T-helper 2 cell treated with Interferon-gamma antibody and Interleukin-4, amounts not matched to agents 5 μg/mL and 100 μg/mL, for 36 hours (primary cell): ENCODE measurements at regions not wholly inside any gene's neighbourhood (a gene's known extent, or its start where the extent isn't known, plus 50 kb on each side); places are given as distances from the start of the nearest gene placed in this dataset.

ENCODE experiments used
- DNase-seq: peaks from one replicate; pipeline ENCODE4 v3.0.0; 2021; ENCODE audit warnings: low spot score
- H3K27ac Mint-ChIP-seq: one replicate; pipeline ENCODE4 v1.8.0; 2021; ENCODE audit warnings: mild to moderate bottlenecking, mixed read lengths
- H3K27me3 Mint-ChIP-seq: one replicate; pipeline ENCODE4 v1.8.0; 2021; ENCODE audit warnings: low read depth, mixed read lengths
- H3K36me3 Mint-ChIP-seq: one replicate; pipeline ENCODE4 v1.8.0; 2021; ENCODE audit warnings: low read depth, mixed read lengths
- H3K4me1 Mint-ChIP-seq: one replicate; pipeline ENCODE4 v1.8.0; 2021; ENCODE audit warnings: low read depth, mixed read lengths
- H3K4me3 Mint-ChIP-seq: one replicate; pipeline ENCODE4 v1.8.0; 2022; ENCODE audit warnings: mild to moderate bottlenecking, moderate library complexity, mixed read lengths
- H3K9me3 Mint-ChIP-seq: one replicate; pipeline ENCODE4 v1.8.0; 2021; ENCODE audit warnings: mixed read lengths

DNA sequence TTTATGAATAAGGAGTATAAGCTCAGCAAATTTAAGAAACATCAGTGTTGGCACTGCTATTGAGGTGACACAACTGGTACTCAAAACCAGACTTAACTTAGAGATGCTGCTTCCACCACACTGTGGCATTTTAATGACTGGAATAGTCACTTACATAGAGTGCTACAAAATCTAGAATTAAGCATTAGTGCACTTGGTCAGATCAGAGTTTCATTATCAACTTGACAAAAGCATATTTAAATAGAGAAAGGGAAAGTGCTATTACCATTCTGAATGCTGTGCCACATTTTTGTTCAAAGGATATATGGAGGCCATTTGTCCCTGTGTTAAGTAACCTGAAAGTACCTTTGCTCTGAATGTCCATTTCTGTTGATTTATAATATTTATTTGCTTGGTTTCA lies 800.7 kb upstream of the ALCAM start:
- H3K27ac Mint-ChIP-seq, result no peak overlapping the region
- DNase-seq, result no peak
- H3K4me3 Mint-ChIP-seq, result no peak overlapping the region
- H3K9me3 Mint-ChIP-seq, result no peaks in the 10 kb centered on the region
- H3K36me3 Mint-ChIP-seq, result no peaks in the 10 kb centered on the region
- H3K4me1 Mint-ChIP-seq, result no peaks in the 10 kb centered on the region
- H3K27me3 Mint-ChIP-seq, result no peaks in the 10 kb centered on the region

DNA sequence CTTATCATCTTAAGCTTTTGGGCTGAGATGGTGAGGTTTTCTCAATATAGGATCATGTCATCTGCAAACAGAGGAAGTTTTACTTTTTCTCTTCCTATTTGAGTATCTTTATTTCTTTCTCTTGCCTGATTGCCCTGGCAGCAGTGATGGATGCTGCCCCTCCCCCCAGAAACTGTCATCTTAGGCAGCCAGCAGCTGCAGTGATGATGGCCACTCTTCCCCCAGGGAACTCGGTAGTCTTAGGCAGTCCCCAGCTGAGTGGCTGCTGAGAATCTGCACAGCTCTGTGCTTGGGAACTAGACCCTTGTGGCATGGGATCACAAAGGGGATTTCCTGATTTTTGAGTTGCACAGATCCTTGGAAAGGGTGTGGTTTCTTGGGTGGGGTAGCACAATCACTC lies 791.1 kb upstream of the ALCAM start:
- H3K4me3 Mint-ChIP-seq, result no peak overlapping the region
- H3K27ac Mint-ChIP-seq, result no peak overlapping the region
- H3K36me3 Mint-ChIP-seq, result no peaks in the 10 kb centered on the region
- no peak for DNase-seq
- H3K9me3 Mint-ChIP-seq, result peaks cover 28% of the 10 kb centered on the region
- H3K4me1 Mint-ChIP-seq, result no peaks in the 10 kb centered on the region
- no peaks in the 10 kb centered on the region for H3K27me3 Mint-ChIP-seq

DNA sequence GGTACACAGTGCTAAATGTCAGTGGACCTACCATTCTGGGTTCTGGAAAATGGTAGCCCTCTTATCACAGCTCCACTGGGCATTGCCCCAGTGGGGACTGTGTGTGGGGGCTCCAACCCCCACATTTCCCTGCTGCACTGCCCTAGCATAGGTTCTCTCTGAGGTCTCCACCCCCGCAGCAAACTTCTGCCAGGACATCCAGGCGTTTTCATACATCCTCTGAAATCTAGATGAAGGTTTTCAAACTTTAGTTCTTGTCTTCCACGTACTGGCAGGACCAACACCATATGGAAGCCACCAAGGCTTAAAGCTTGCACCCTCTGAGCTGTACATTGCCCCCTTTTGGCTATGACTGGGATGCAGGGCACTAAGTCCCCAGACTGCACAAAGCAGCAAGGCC lies 788.2 kb upstream of the ALCAM start:
- Mint-ChIP-seq H3K9me3 (peaks cover 28% of the 10 kb centered on the region), H3K27ac (no peak overlapping the region), H3K27me3 (no peaks in the 10 kb centered on the region), H3K36me3 (no peaks in the 10 kb centered on the region), H3K4me1 (no peaks in the 10 kb centered on the region), H3K4me3 (no peak overlapping the region)
- DNase-seq, result no peak

DNA sequence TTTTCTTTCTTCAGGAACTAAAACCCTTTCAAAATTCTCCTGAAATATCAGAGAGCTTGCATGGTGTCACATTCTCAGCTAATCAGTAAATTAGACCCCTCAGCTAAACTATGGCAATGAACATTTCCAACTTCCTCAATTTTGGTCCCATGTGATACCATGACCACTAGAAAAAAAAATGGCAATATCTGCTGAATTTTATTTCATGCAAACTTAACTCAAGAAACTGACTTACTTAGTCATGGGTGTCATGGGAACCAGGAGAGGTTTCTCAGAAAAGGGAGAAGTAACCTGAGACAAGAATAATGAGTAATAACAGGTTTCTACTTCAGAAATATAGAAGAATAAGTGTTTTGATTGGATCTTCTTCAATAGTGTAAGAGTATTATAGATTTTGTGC lies 784.6 kb upstream of the ALCAM start:
- Mint-ChIP-seq H3K9me3 (peaks cover 22% of the 10 kb centered on the region), H3K36me3 (no peaks in the 10 kb centered on the region), H3K27ac (no peak overlapping the region), H3K27me3 (no peaks in the 10 kb centered on the region), H3K4me1 (no peaks in the 10 kb centered on the region), H3K4me3 (no peak overlapping the region)
- no peak for DNase-seq

DNA sequence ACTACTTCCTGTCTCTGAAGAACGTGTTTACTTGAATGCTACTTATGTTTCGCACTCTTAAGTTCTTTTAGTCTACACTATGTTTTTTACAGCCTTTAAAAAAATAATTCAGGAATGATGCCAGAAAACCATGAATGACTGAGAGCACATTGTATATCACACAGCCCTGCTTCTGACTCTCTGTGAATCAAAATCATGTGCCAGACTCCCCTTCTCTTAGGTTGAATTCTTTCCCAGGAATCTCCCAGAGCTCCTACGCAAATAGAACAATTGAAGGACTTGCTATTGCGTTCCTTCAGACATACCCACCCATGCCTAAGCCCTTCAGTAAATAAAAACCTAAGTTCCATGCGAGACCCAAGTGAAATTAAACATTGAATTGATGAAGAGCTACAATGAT lies 782.0 kb upstream of the ALCAM start:
- Mint-ChIP-seq H3K4me3 (no peak overlapping the region), H3K9me3 (no peaks in the 10 kb centered on the region), H3K27ac (no peak overlapping the region), H3K4me1 (no peaks in the 10 kb centered on the region), H3K36me3 (no peaks in the 10 kb centered on the region), H3K27me3 (no peaks in the 10 kb centered on the region)
- DNase-seq, result no peak

DNA sequence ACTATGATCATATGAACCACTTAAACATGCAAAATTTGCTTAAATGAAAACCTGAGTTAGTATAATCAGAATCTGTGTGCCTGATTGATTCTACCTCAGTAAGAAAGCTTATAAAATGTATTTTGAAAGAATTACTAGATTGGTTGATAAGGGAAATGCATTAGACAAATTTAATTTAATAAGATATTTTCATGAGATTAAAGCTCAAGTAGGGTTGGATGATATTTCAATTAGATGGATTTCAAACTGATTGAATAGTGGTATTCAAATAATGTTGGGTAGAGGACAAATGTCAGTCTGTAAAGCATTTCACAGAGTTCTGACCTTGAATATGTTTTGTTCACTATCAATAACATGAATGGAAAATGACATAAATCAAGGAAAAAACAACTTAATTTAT lies 780.4 kb upstream of the ALCAM start:
- DNase-seq, result no peak
- no peak overlapping the region for H3K27ac Mint-ChIP-seq
- H3K4me1 Mint-ChIP-seq, result no peaks in the 10 kb centered on the region
- H3K4me3 Mint-ChIP-seq, result no peak overlapping the region
- no peaks in the 10 kb centered on the region for H3K36me3 Mint-ChIP-seq
- no peaks in the 10 kb centered on the region for H3K27me3 Mint-ChIP-seq
- no peaks in the 10 kb centered on the region for H3K9me3 Mint-ChIP-seq

DNA sequence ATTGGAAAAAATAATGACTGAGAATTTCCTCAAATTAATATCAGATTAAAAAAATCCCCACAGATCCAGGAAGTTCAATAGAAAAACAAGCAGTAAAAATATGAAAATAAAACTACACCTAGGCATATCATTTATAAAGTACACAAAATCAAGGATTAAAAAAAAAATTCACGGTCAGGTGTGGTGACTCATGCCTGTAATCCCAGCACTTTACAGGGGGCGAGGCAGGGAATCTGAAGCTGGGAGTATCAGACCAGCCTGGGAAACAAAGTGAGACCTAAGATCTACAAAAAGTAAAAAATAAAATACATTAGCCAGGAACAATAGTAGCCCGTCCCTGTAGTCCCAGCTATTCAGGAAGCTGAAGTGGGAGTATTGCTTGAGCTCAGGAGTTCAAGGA lies 778.3 kb upstream of the ALCAM start:
- H3K4me1 Mint-ChIP-seq, result no peaks in the 10 kb centered on the region
- no peak overlapping the region for H3K4me3 Mint-ChIP-seq
- no peak overlapping the region for H3K27ac Mint-ChIP-seq
- no peaks in the 10 kb centered on the region for H3K27me3 Mint-ChIP-seq
- DNase-seq, result no peak
- H3K9me3 Mint-ChIP-seq, result no peaks in the 10 kb centered on the region
- no peaks in the 10 kb centered on the region for H3K36me3 Mint-ChIP-seq

DNA sequence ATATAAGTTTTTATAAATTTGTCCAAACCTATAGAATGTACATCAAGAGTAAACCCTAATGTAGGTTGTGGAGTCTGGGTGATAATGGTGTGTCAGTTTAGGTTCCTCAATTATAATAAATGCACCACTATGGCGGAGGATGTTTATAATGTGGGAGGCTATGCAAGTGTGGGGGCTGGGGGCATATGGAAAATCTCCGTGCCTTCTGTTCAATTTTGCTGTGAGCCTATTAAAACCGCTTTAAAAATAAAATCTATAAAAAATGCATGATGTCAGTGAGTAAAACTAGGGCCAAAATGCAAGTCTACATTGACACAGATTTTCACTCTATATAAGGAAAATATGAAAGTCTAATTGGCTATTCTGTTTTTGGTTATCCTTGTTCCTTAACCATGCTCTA lies 774.9 kb upstream of the ALCAM start:
- no peaks in the 10 kb centered on the region for H3K27me3 Mint-ChIP-seq
- H3K36me3 Mint-ChIP-seq, result no peaks in the 10 kb centered on the region
- no peaks in the 10 kb centered on the region for H3K4me1 Mint-ChIP-seq
- H3K4me3 Mint-ChIP-seq, result no peak overlapping the region
- H3K9me3 Mint-ChIP-seq, result no peaks in the 10 kb centered on the region
- H3K27ac Mint-ChIP-seq, result no peak overlapping the region
- DNase-seq, result no peak

DNA sequence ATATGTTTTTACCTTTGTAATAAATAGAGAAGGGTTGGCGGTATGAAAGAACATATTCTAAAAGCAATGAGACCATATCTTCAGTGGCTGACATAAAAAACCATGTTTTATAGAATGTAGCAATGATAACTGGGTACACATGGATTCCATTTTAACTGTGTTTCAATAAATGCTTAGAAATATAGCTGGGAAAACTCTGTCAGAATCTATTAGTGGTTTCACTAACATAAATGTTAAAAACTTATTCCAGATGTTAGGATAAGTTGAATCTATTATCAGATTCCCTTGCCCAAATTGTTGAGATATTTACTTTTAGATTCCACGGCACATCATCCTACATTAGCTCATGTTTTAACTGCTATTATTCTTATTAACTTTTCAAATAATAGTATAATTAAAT lies 772.2 kb upstream of the ALCAM start:
- no peak overlapping the region for H3K27ac Mint-ChIP-seq
- H3K36me3 Mint-ChIP-seq, result no peaks in the 10 kb centered on the region
- no peak for DNase-seq
- H3K4me1 Mint-ChIP-seq, result no peaks in the 10 kb centered on the region
- H3K27me3 Mint-ChIP-seq, result no peaks in the 10 kb centered on the region
- no peak overlapping the region for H3K4me3 Mint-ChIP-seq
- no peaks in the 10 kb centered on the region for H3K9me3 Mint-ChIP-seq

DNA sequence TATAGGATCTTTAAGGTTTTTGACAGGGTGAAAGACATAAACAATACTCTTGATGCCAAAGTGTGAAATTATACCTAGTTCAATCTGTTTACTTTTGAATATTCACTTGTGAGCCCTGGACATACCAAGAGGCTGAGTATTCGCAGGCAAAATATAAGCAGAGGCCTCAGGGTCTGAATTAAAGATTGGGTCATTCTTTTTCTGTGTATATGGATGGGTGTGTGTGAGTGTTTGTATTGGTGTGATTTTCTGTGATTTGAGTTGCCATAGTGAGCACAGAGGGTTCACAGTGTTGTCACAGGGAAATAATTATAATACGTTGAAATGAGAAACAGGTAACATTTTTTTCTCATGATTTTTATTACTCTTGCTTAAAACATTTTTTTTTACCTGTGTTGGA lies 770.7 kb upstream of the ALCAM start:
- Mint-ChIP-seq H3K4me1 (no peaks in the 10 kb centered on the region), H3K9me3 (no peaks in the 10 kb centered on the region), H3K4me3 (no peak overlapping the region), H3K36me3 (no peaks in the 10 kb centered on the region), H3K27me3 (no peaks in the 10 kb centered on the region), H3K27ac (no peak overlapping the region)
- no peak for DNase-seq

DNA sequence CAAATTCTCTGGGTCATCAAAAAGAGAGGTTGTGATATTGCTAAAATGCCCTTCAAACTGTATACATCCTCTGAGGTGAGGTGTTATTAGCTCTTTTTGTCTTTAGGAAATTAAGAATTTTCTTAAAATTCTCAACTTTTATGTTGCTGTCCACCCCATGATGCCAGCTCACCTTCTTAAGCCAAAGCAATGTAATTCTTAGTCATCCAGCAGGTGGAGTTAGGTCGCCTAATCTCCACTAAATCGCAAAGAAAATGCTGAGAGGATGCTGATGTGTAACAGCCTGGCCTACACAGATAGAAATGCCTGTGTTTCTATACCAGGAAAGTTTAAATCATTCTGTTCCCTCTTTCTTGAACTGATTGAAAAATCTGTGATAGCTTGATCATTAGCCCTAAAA lies 770.2 kb upstream of the ALCAM start:
- no peaks in the 10 kb centered on the region for H3K36me3 Mint-ChIP-seq
- DNase-seq, result no peak
- H3K27me3 Mint-ChIP-seq, result no peaks in the 10 kb centered on the region
- no peaks in the 10 kb centered on the region for H3K4me1 Mint-ChIP-seq
- no peak overlapping the region for H3K4me3 Mint-ChIP-seq
- H3K9me3 Mint-ChIP-seq, result no peaks in the 10 kb centered on the region
- H3K27ac Mint-ChIP-seq, result no peak overlapping the region

DNA sequence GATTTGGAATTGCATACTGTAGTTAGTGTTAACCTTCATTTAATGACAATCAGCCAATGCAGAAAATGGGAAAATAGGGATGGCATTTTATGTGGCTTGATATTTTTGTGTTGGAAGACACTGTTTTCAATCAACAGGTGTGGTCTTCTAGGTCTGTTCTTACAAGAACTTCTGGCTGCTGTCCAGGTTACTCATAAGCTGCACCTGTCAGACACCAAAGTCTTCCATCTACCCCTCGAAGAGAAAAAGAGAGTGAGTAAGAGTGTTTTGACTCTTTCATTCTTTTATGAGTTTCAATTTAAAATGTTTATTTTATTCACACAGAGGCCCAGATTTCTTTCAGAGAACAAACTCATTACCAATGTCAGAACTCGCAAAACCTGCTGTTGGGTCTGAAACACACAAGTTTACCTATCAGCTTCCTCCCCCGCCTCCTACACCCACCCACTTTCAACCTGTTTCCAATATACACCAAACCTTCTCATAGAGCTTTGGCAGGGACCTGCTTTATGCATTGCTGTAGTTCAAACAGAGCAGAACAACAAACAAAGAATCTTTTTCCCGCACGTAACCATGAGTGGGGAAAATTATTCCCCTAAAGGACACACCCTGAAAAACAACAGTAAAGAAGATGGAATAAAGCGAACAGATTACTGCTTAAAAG lies 767.7 kb upstream of the ALCAM start:
- H3K27me3 Mint-ChIP-seq, result no peaks in the 10 kb centered on the region
- H3K4me3 Mint-ChIP-seq, result no peak overlapping the region
- no peaks in the 10 kb centered on the region for H3K36me3 Mint-ChIP-seq
- no peak overlapping the region for H3K27ac Mint-ChIP-seq
- no peaks in the 10 kb centered on the region for H3K9me3 Mint-ChIP-seq
- DNase-seq, result no peak
- H3K4me1 Mint-ChIP-seq, result no peaks in the 10 kb centered on the region

DNA sequence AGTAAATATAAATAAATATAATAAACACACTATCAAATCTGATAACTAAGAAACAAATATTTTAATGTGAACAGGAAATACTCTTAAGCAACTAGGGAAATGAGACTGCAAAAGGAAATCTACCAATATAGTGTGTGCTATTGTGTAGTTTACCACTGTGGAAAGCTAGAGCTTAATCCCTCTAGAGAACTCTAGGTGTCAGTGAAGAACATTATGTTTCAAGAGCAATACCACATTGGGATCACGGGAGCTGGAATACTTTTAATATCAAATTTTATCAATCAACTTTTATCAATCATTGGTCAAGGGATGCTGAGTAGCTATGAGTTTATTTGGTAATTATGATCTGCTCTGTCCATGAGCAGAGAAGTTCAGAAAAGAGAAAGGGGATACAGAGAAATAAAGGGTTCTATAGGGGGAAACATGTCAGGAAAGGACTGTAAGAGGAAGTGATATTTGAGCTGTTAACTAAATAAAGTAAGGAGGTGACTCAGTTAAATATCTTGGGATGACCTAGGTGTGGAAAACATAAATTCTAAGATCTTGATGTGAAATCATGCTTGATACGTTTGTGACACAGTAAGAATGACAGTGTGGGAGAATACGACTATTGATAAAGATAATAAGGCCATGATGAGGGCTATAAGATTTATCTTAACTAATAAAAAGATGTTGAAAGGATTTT lies 762.2 kb upstream of the ALCAM start:
- no peak for DNase-seq
- H3K27ac Mint-ChIP-seq, result no peak overlapping the region
- H3K9me3 Mint-ChIP-seq, result no peaks in the 10 kb centered on the region
- H3K4me3 Mint-ChIP-seq, result no peak overlapping the region
- no peaks in the 10 kb centered on the region for H3K27me3 Mint-ChIP-seq
- H3K36me3 Mint-ChIP-seq, result no peaks in the 10 kb centered on the region
- peaks cover 6% of the 10 kb centered on the region for H3K4me1 Mint-ChIP-seq

DNA sequence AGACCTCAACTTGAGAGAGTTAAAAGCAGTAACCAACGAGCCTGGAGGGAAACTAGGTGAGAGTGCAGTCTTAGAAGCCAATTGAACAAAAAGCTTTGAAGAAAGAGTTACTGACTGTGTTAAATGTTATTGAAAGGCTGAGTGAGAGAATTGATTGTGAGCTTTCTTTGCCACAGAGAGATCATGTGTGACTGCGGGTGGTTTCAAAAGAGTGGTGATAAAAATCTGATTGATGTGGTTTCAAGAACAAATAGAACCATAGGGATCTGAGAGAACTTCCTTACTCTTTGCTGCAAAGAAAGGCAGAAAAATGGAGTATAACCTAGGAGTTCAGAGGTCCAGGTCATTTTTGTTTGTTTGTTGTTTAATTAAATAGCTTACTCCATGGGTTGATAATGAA lies 759.9 kb upstream of the ALCAM start:
- no peaks in the 10 kb centered on the region for H3K36me3 Mint-ChIP-seq
- no peak overlapping the region for H3K27ac Mint-ChIP-seq
- no peak overlapping the region for H3K4me3 Mint-ChIP-seq
- no peaks in the 10 kb centered on the region for H3K9me3 Mint-ChIP-seq
- no peak for DNase-seq
- peaks cover 6% of the 10 kb centered on the region for H3K4me1 Mint-ChIP-seq
- no peaks in the 10 kb centered on the region for H3K27me3 Mint-ChIP-seq
